PFSK-1 (cell line): ENCODE measurements at regions not wholly inside any gene's neighbourhood (a gene's known extent, or its start where the extent isn't known, plus 50 kb on each side); places are given as distances from the start of the nearest gene placed in this dataset.

Experiments
- REST ChIP-seq, 2 experiments: IDR thresholded peaks; 2 replicates each; pipeline versions ENCODE4 v1.6.1 to v1.8.0; 2011 to 2012; ENCODE audit warnings: low read depth in 2 of 2, low read length in 2 of 2, control low read depth in 1 of 2, inconsistent platforms in 1 of 2, mild to moderate bottlenecking in 1 of 2, moderate library complexity in 1 of 2; ENCODE audit not compliant: insufficient read depth in 1 of 2
- TAF1 ChIP-seq: IDR thresholded peaks from 2 replicates; pipeline ENCODE4 v1.6.1; 2012; ENCODE audit warnings: low read length, control low read depth, borderline replicate concordance; ENCODE audit not compliant: insufficient read depth

- no peak for TF ChIP-seq TAF1
- TF ChIP-seq REST (IDR thresholded peaks at IDR 0.05; ENCODE audit: insufficient read depth in 1 of 2, low read depth in 2 of 2, low read length in 2 of 2): no peak
Observed at GRCh38 chr12:86666316-86666715, 410.1 kb upstream of the MGAT4C start.
